ENCODE measurements at regions not wholly inside any gene's neighbourhood (a gene's known extent, or its start where the extent isn't known, plus 50 kb on each side); places are given as distances from the start of the nearest gene placed in this dataset.

DNA sequence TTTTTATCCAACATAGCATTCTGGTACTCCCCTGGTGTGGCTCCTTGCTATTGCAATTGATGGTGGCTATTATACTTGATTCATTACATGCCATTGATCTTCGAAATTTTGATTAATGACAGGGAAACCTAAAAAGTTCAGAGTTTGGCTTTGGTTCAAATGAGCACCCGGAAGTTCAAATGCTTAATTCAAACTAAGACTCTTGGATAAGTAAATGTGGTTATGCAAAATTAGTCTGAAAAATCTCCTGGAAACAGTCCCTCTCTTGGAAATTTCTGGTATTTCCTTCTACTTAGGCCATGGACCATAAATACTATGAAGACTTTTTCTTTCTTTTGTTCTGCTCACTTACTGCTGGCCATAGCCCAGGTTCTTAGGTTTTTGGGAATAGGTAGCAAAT lies 65.3 kb upstream of the SMIM21 start:
- TF ChIP-seq POLR2AphosphoS5 (IDR thresholded peaks at IDR 0.05) (no peak), POLR2A (IDR thresholded peaks at IDR 0.05) (no peak), EP300 (IDR thresholded peaks at IDR 0.05) (no peak)
- TF ChIP-seq, protein P1, sequence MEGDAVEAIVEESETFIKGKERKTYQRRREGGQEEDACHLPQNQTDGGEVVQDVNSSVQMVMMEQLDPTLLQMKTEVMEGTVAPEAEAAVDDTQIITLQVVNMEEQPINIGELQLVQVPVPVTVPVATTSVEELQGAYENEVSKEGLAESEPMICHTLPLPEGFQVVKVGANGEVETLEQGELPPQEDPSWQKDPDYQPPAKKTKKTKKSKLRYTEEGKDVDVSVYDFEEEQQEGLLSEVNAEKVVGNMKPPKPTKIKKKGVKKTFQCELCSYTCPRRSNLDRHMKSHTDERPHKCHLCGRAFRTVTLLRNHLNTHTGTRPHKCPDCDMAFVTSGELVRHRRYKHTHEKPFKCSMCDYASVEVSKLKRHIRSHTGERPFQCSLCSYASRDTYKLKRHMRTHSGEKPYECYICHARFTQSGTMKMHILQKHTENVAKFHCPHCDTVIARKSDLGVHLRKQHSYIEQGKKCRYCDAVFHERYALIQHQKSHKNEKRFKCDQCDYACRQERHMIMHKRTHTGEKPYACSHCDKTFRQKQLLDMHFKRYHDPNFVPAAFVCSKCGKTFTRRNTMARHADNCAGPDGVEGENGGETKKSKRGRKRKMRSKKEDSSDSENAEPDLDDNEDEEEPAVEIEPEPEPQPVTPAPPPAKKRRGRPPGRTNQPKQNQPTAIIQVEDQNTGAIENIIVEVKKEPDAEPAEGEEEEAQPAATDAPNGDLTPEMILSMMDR (IDR thresholded peaks at IDR 0.05), result no peak
